A673 (cell line): ENCODE measurements at regions not wholly inside any gene's neighbourhood (a gene's known extent, or its start where the extent isn't known, plus 50 kb on each side); places are given as distances from the start of the nearest gene placed in this dataset.

ENCODE experiments used
- BruUV-seq: library from RNA; stranded (reverse); fragments of 400-500 nt; replicated peaks from 2 replicates; lab custom pipeline; 2021; lab: Mats Ljungman, UMichigan
- CTCF ChIA-PET: fragments of 300-600 bp; sonication (Branson Sonifier 250); formaldehyde crosslinking; loops from one replicate; lab custom pipeline; 2022; ENCODE audit warnings: antibody characterized with exemption; lab: Charles Lee
- POLR2A ChIA-PET: fragments of 300-600 bp; sonication (Branson Sonifier 250); formaldehyde crosslinking; loops from one replicate; lab custom pipeline; 2022; ENCODE audit warnings: antibody characterized with exemption; ENCODE audit not compliant: low non-redundant PET; lab: Charles Lee
- DNase-seq: peaks from one replicate; pipeline ENCODE4 v3.0.0-alpha.2; 2015; ENCODE audit warnings: low spot score
- H3K27ac ChIP-seq: fragments of 200-600 bp; sonication (generic); 2 replicates; pipeline ENCODE4 v1.5.1; 2016; ENCODE audit warnings: mixed run types, low read depth, mild to moderate bottlenecking, mixed read lengths, antibody characterized with exemption, low read length; ENCODE audit not compliant: poor library complexity, severe bottlenecking
- H3K27me3 ChIP-seq: fragments of 200-600 bp; sonication (generic); replicated peaks from 2 replicates; pipeline ENCODE4 v1.6.1; 2017; ENCODE audit warnings: mixed run types, low read depth, mild to moderate bottlenecking, mixed read lengths, antibody characterized with exemption, low read length; ENCODE audit not compliant: insufficient read depth, poor library complexity
- H3K36me3 ChIP-seq: fragments of 200-600 bp; sonication (generic); 2 replicates; pipeline ENCODE4 v1.6.1; 2016; ENCODE audit warnings: mixed run types, mild to moderate bottlenecking, mixed read lengths, antibody characterized with exemption, low read length; ENCODE audit not compliant: insufficient read depth, poor library complexity, severe bottlenecking
- H3K4me1 ChIP-seq: fragments of 200-600 bp; sonication (generic); 2 replicates; pipeline ENCODE4 v1.6.1; 2017; ENCODE audit warnings: mixed run types, mild to moderate bottlenecking, mixed read lengths, antibody characterized with exemption, low read length; ENCODE audit not compliant: insufficient read depth, poor library complexity, severe bottlenecking
- H3K4me3 ChIP-seq: fragments of 200-600 bp; sonication (generic); 2 replicates; pipeline ENCODE4 v1.5.1; 2016; ENCODE audit warnings: low read depth, mixed run types, mild to moderate bottlenecking, mixed read lengths, low read length; ENCODE audit not compliant: poor library complexity, severe bottlenecking
- H3K9me3 ChIP-seq: fragments of 200-600 bp; sonication (generic); 2 replicates; pipeline ENCODE4 v1.6.1; 2016; ENCODE audit warnings: mixed run types, low read depth, mild to moderate bottlenecking, mixed read lengths, antibody characterized with exemption, low read length; ENCODE audit not compliant: poor library complexity, severe bottlenecking
- CTCF ChIP-seq: fragments of 300-800, 200-600 bp; sonication (generic); conservative IDR thresholded peaks from 2 replicates; pipeline ENCODE4 v1.5.1; 2017; ENCODE audit warnings: low read depth, mild to moderate bottlenecking, antibody characterized with exemption, low read length, moderate library complexity, mixed read lengths
- EZH2 ChIP-seq: fragments of 200-600 bp; sonication (generic); IDR thresholded peaks from 2 replicates; pipeline ENCODE4 v1.6.1; 2017; ENCODE audit warnings: borderline replicate concordance, low read depth, mild to moderate bottlenecking, mixed read lengths, antibody characterized with exemption, low read length; ENCODE audit not compliant: poor library complexity, severe bottlenecking
- intact Hi-C: fragments of 100-400 bp; cut with micrococcal nuclease; formaldehyde crosslinking; loops from one replicate; pipeline ENCODE4 v1.10.0; 2022; ENCODE audit not compliant: unreplicated experiment

- intact Hi-C loops: no loop called here
- no peak overlapping the region for H3K27ac ChIP-seq
- BruUV-seq: no TSS peak
- TF ChIP-seq EZH2 (no peak), CTCF (no peak)
- H3K27me3 ChIP-seq: no peaks in the 10 kb centered on the region
- ChIA-PET CTCF (no interaction called here), POLR2A (no interaction called here)
- H3K4me1 ChIP-seq: no peaks in the 10 kb centered on the region
- no peaks in the 10 kb centered on the region for H3K36me3 ChIP-seq
- H3K4me3 ChIP-seq: no peak overlapping the region
- no peaks in the 10 kb centered on the region for H3K9me3 ChIP-seq
- DNase-seq: no peak
Observed at GRCh38 chrX:4787971-4788370, 1074.5 kb upstream of the PRKX start.

- TF ChIP-seq EZH2: no peak
- TF ChIP-seq CTCF: no peak
- Histone ChIP-seq H3K27me3 (no peaks in the 10 kb centered on the region), H3K4me3 (no peak overlapping the region), H3K4me1 (peaks cover 18% of the 10 kb centered on the region), H3K9me3 (no peaks in the 10 kb centered on the region), H3K27ac (no peak overlapping the region), H3K36me3 (no peaks in the 10 kb centered on the region)
- POLR2A ChIA-PET: interaction anchor here (0.6 kb wide), 1 partner anchor 63 kb away, joined by 3 read pairs; no protein-coding TSS in a partner anchor
- BruUV-seq: no TSS peak
- CTCF ChIA-PET: no interaction called here
- intact Hi-C loops: no loop called here
- DNase-seq: peak; percentile 42
Observed at GRCh38 chrX:4764888-4765287, 1051.4 kb upstream of the PRKX start.

- intact Hi-C loops: no loop called here
- CTCF ChIA-PET: no interaction called here
- Histone ChIP-seq H3K4me3 (no peak overlapping the region), H3K9me3 (no peaks in the 10 kb centered on the region), H3K27ac (peak overlapping the region; percentile 66), H3K4me1 (peaks cover 18% of the 10 kb centered on the region), H3K36me3 (no peaks in the 10 kb centered on the region), H3K27me3 (no peaks in the 10 kb centered on the region)
- peak; percentile 75 for DNase-seq
- TF ChIP-seq EZH2 (no peak), CTCF (no peak)
- POLR2A ChIA-PET: no interaction called here
- BruUV-seq: no TSS peak
Observed at GRCh38 chrX:4762196-4762595, 1048.7 kb upstream of the PRKX start.
